Limb (tissue), 2 donors: ENCODE measurements at regions not wholly inside any gene's neighbourhood (a gene's known extent, or its start where the extent isn't known, plus 50 kb on each side); places are given as distances from the start of the nearest gene placed in this dataset.

ENCODE experiments used
- DNase-seq, 2 donors: peaks; one replicate each; pipeline ENCODE4 v3.0.0-alpha.2; 2016; ENCODE audit errors: extremely low spot score in 2 of 2

GRCh38 chr6:14187406-14187805 lies 69.8 kb downstream of the CD83 start:
- DNase-seq: no peak

- DNase-seq: no peak
Measured at GRCh38 chr6:14189074-14189473, 71.5 kb downstream of the CD83 start.

- DNase-seq: peak in 1 of 2 donors; percentile 9
Measured at GRCh38 chr6:14190191-14190928, 72.8 kb downstream of the CD83 start.

- no peak for DNase-seq
Measured at GRCh38 chr6:14190929-14191224, 73.3 kb downstream of the CD83 start.

GRCh38 chr6:14191761-14192160 lies 74.2 kb downstream of the CD83 start:
- peak in 1 of 2 donors; percentile 7 for DNase-seq

- no peak for DNase-seq
Measured at GRCh38 chr6:14192216-14192788, 74.7 kb downstream of the CD83 start.

- DNase-seq: no peak
Measured at GRCh38 chr6:14193524-14193923, 76.0 kb downstream of the CD83 start.

GRCh38 chr6:14194483-14194882 lies 76.9 kb downstream of the CD83 start:
- DNase-seq: no peak

- no peak for DNase-seq
Measured at GRCh38 chr6:14194976-14195375, 77.4 kb downstream of the CD83 start.

GRCh38 chr6:14196026-14196425 lies 78.5 kb downstream of the CD83 start:
- DNase-seq: no peak

- no peak for DNase-seq
Measured at GRCh38 chr6:14197118-14197517, 79.5 kb downstream of the CD83 start.

- DNase-seq: no peak
Measured at GRCh38 chr6:14200047-14200446, 82.5 kb downstream of the CD83 start.

GRCh38 chr6:14202947-14203346 lies 85.4 kb downstream of the CD83 start:
- DNase-seq: no peak

GRCh38 chr6:14206391-14206790 lies 88.8 kb downstream of the CD83 start:
- no peak for DNase-seq

- DNase-seq: no peak
Measured at GRCh38 chr6:14207448-14207847, 89.9 kb downstream of the CD83 start.

GRCh38 chr6:14209000-14209399 lies 91.4 kb downstream of the CD83 start:
- no peak for DNase-seq

- no peak for DNase-seq
Measured at GRCh38 chr6:14210077-14210476, 92.5 kb downstream of the CD83 start.

GRCh38 chr6:14210663-14211561 lies 93.3 kb downstream of the CD83 start:
- peak; percentile 93 to 98 for DNase-seq

GRCh38 chr6:14211562-14211942 lies 94.0 kb downstream of the CD83 start:
- DNase-seq: peak in 1 of 2 donors; percentile 75

GRCh38 chr6:14212020-14212419 lies 94.4 kb downstream of the CD83 start:
- DNase-seq: no peak

- DNase-seq: no peak
Measured at GRCh38 chr6:14212632-14213031, 95.1 kb downstream of the CD83 start.

GRCh38 chr6:14216946-14217684 lies 99.5 kb downstream of the CD83 start:
- no peak for DNase-seq
